HG02840 (cell line): ENCODE measurements at regions not wholly inside any gene's neighbourhood (a gene's known extent, or its start where the extent isn't known, plus 50 kb on each side); places are given as distances from the start of the nearest gene placed in this dataset.
"Not testable (repeated sequence)": the region's sequence is repeated elsewhere in the genome, so short reads cannot be mapped to it uniquely, and the experiment has no call there.

Experiments used
- ATAC-seq: cut with Tn5 transposase; IDR thresholded peaks from one replicate; pipeline ENCODE4 v1.9.1; 2021; ENCODE audit warnings: mild to moderate bottlenecking, moderate library complexity, moderate number of reproducible peaks; ENCODE audit not compliant: unreplicated experiment, low FRiP score

DNA sequence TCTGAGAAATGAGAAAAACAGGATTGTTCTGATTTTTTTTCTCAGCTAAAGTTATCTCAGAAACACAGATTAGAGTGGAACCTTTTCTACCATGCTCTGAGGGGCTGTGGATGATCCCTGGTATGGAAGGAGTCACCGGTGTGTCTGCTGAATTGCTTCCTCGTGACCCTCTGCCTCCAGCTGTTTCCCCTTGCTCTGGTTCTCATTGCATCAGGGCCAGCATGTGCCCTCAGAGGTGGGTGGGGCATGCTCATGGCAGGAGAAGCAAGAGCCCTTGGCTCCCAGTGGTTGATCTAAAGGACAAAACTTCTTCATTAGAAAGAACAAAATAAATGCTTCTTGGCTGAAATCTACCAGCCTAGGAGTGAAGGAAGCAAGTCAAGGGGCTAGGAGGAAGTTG is 183.2 kb upstream of the HMCN1 start:
- ATAC-seq = no peak

GRCh38 chr1:185549906-185550305 is 184.3 kb upstream of the HMCN1 start:
- ATAC-seq = no peak

DNA sequence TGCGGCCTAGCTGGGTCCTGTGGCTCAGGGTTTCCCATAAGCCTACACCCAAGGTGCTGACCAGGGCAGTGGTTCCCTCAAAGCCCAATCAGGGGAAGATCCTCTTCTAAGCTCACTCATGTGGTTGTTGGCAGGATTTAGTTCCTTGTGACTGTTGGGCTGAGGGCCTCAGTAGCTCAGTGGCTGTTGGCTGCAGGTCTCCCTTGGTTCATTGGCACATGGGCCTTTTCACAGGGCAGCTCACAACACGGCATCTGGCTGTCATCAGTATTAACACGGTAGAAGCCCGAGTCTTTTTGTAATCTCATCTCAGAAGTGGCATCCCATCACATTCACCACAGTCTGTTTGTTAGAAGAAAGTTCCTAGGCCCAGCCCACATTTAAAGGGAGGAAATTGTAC is 188.2 kb upstream of the HMCN1 start:
- no peak for ATAC-seq

- ATAC-seq = no peak
Measured at GRCh38 chr1:185541871-185542301, 192.3 kb upstream of the HMCN1 start.

DNA sequence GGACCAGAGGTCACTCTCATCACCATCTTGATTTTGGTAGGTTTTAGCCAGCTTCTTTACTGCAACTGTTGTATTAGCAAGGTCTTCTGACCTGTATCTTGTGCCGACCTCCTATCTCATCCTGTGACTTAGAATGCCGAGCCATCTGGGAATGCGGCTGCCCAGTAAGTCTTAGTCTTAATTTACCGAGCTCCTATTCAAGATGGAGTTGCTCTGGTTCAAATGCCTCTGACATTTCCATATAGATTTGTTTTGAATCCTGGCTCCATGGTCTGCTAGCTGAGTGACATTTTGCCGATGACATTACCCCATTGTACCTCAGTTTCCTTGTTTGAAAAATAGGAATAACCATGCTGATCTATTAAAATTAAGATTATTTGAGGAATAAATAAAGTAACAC is 193.9 kb upstream of the HMCN1 start:
- no peak for ATAC-seq

DNA sequence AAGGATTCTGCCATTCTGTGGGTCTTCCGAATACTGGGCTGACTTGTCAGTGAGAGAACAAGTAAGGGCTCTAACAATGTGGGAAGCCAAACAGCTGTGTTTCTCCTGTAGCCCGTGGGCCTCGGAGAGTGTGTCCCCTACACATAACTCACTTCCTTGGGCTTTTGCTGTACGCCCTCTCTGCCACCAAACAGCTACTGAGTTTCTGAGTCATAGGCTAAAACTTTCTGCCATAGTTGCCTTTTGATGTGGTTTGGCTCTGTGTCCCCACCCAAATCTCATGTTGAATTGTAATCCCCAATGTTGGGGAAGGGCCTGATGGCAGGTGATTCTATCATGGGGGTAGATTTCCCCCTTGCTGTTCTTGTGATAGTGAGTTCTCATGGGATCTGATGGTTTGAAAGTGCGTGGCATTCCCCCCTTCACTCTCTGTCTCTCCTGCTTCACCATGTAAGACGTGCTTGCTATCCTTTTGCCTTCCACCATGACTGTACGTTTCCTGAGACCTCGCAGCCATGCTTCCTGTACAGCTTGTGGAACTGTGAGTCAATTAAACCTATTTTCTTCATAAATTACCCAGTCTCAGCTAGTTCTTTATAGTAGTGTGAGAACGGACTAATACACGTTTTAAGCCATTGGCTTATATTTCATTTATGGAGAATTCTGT is 194.8 kb upstream of the HMCN1 start:
- ATAC-seq = no peak

DNA sequence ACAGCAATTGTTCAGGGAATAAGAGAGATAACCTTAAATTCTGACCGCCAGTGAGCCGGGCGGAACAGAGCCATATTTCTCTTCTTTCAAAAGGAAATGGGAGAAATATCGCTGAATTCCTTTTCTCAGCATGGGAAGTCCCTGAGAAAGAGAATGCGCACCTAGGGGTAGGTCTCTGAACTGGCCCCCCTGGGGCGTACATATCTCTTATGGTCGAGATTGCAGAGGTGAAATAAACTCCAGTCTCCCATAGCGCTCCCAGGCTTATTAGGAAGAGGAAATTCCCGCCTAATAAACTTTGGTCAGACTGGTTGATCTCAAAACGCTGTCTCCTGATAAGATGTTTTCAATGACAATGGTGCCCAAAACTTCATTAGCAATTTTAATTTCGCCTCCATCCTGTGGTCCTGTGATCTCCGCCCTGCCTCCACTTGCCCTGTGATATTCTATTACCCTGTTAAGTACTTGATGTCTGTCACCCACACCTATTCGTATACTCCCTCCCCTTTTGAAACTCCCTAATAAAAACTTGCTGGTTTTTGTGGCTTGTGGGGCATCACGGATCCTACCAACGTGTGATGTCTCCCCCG is 195.8 kb upstream of the HMCN1 start:
- not testable (repeated sequence) for ATAC-seq

DNA sequence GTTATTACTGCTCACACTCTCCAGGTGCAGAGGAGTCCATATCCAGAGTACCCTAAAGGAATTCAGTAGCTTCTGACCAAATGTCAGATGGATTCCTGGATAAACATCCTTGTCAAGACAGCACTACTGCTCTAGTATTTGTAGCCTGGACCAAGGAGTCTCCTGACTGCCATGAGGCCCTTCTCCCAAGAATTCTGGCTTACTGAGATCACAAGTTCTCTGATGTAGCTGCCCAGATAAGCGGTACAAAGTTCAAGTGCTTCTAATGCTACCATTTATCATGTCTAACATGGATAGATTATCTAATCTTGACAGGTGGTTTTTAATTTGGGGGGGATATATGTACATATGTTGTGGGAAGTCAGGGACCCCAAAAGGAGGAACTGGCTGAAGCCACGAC is 196.6 kb upstream of the HMCN1 start:
- no peak for ATAC-seq

- no peak for ATAC-seq
Measured at GRCh38 chr1:185536165-185536920, 197.8 kb upstream of the HMCN1 start.

DNA sequence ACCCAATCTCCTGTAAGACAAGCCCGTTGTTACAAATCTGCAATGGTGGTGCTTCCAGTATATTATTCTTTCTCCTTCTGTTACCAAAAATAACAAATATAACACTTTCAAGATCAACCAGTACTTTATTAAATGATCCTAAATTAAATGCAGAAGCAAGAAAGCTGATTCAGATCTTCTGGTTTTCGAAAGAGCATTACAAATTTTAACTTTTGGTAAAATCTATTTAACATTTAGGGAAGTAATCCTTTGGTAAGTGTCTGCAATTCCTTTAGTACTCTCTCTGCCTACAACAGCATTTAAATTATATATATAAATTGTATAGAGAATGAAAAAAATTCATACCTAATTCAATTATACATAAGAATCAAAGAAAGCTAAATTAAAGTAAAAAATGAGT is 198.6 kb upstream of the HMCN1 start:
- ATAC-seq = no peak

DNA sequence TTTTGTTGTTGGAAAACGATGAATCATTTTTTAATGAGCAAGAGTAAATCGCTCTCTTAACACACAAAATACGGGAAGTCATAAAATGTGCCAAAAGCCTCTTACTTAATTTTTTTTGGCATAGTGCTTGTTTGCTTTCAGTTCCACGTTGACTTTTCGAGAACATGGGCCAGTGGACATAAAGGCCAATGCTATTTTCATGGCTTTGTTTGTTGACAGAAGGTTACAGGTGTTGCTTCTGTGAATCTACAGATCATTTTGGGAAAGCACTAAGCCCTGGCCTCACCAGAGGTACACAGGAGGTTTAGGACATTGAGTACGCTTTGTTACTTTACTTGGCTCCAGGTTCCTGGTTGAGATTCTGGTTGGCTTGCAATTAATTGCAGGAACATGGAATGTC is 199.4 kb upstream of the HMCN1 start:
- ATAC-seq = no peak

GRCh38 chr1:185533596-185533995 is 200.6 kb upstream of the HMCN1 start:
- ATAC-seq = no peak

DNA sequence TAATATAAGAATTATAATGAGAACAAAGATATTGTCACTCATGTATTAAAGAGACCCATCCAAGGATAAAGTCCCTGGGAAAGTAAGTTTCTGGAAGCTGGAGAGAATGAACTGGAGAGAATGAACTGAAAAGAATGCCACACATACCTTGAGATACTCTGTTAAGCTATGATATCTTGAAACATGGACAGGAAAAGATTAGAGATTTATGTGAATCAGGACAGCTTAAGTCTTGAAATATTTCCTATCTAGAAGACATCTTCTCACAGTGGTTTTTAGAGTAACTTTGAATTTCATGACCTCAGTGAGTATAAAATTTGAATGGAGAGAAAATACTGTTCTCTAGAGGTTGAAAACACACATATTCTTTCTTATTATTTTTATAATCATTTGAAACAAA is 201.3 kb upstream of the HMCN1 start:
- ATAC-seq = no peak

DNA sequence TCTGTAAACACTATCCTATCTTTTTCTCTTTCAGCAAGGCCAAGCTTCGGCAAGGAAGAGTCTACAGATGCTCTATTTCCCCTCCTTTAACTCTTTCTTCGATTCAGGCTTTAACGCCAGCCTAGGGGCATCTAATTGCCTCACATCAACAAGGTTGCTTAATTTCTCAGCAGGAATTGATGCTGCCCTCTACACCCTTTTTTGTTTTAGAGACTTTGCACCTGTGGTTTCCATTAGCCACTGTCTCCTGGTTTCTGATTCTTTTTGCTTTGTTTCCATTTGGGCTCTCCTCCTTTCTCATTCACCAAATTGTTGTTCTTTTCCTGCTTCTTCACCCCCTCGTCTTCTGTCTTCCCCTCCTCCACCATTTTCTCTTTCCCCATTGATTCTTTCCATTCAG is 202.4 kb upstream of the HMCN1 start:
- ATAC-seq = no peak

- ATAC-seq = no peak
Measured at GRCh38 chr1:185530215-185530614, 204.0 kb upstream of the HMCN1 start.

- no peak for ATAC-seq
Measured at GRCh38 chr1:185529673-185530072, 204.5 kb upstream of the HMCN1 start.

GRCh38 chr1:185528084-185528676 is 206.0 kb upstream of the HMCN1 start:
- ATAC-seq = no peak

- ATAC-seq = peak; percentile 100
Measured at GRCh38 chr1:185526344-185527307, 207.6 kb upstream of the HMCN1 start.

GRCh38 chr1:185520188-185520920 is 203.3 kb upstream of the IVNS1ABP start:
- ATAC-seq = peak; percentile 93
